Prostate gland (tissue), 2 donors: ENCODE measurements at regions not wholly inside any gene's neighbourhood (a gene's known extent, or its start where the extent isn't known, plus 50 kb on each side); places are given as distances from the start of the nearest gene placed in this dataset.

Experiments used
- CTCF ChIP-seq, 4 experiments: fragments of 200-600 bp in 2 of 4; fragments of 450-650 bp in 2 of 4; sonication (generic) in 2 of 4; IDR thresholded peaks; 1 replicate in 3 of 4; 2 replicates in 1 of 4; pipeline ENCODE4 v1.5.1; 2016 to 2019; ENCODE audit warnings: antibody characterized with exemption in 4 of 4, mild to moderate bottlenecking in 2 of 4, moderate library complexity in 2 of 4
- POLR2A ChIP-seq: fragments of 450-650 bp; IDR thresholded peaks from one replicate; pipeline ENCODE4 v1.6.1; 2016; ENCODE audit warnings: antibody characterized with exemption, mild to moderate bottlenecking

GRCh38 chrX:139191286-139191685 is 339.3 kb upstream of the F9 start:
- no peak for TF ChIP-seq CTCF (IDR thresholded peaks at IDR 0.05)
- TF ChIP-seq POLR2A, result no peak
